Muscle of leg (tissue), 3 donors: ENCODE measurements at regions not wholly inside any gene's neighbourhood (a gene's known extent, or its start where the extent isn't known, plus 50 kb on each side); places are given as distances from the start of the nearest gene placed in this dataset.
A peak's percentile ranks its signal among the peaks of the same experiment; 100 is the strongest.

Experiments used
- DNase-seq: peaks from one replicate; pipeline ENCODE4 v3.0.0; 2013
- H3K27ac ChIP-seq: one replicate; pipeline ENCODE4 v1.5.1; 2013; ENCODE audit warnings: mild to moderate bottlenecking, low read length, control low read depth
- H3K27me3 ChIP-seq: one replicate; pipeline ENCODE4 v1.6.1; 2013; ENCODE audit warnings: low read length; ENCODE audit not compliant: control insufficient read depth, insufficient read depth
- H3K36me3 ChIP-seq: one replicate; pipeline ENCODE4 v1.6.1; 2013; ENCODE audit warnings: low read length; ENCODE audit not compliant: control insufficient read depth, insufficient read depth
- H3K4me1 ChIP-seq: one replicate; pipeline ENCODE4 v1.6.1; 2013; ENCODE audit warnings: low read length; ENCODE audit not compliant: control insufficient read depth, insufficient read depth
- H3K4me3 ChIP-seq: one replicate; pipeline ENCODE4 v1.5.1; 2013; ENCODE audit warnings: low read length, control low read depth
- H3K9me3 ChIP-seq: replicated peaks from 2 replicates; pipeline ENCODE4 v1.6.1; 2013; ENCODE audit warnings: low read depth, low read length; ENCODE audit not compliant: control insufficient read depth
- WGBS: methylation state at CpG from one replicate; pipeline ENCODE4 v1.1.5; 2013; ENCODE audit warnings: missing lambda C conversion rate; ENCODE audit not compliant: insufficient coverage; 5-methylcytosine and 5-hydroxymethylcytosine counted together

- DNase-seq = no peak
- H3K27ac ChIP-seq = no peak overlapping the region
- H3K9me3 ChIP-seq = no peaks in the 10 kb centered on the region
- no peak overlapping the region for H3K4me3 ChIP-seq
- H3K27me3 ChIP-seq = peaks cover 3% of the 10 kb centered on the region
- no peaks in the 10 kb centered on the region for H3K4me1 ChIP-seq
- 26% methylated on average over 5 of the region's 10 CpGs for WGBS
- no peaks in the 10 kb centered on the region for H3K36me3 ChIP-seq
Measured at GRCh38 chr15:79192462-79193036, 90.0 kb upstream of the ANKRD34C start.

GRCh38 chr15:79190093-79190492, 92.4 kb upstream of the ANKRD34C start:
- 77% methylated on average over 4 of the region's 8 CpGs for WGBS
- H3K9me3 ChIP-seq = no peaks in the 10 kb centered on the region

GRCh38 chr15:79186616-79187015, 95.9 kb upstream of the ANKRD34C start:
- Histone ChIP-seq H3K27me3 (peaks cover 2% of the 10 kb centered on the region), H3K9me3 (no peaks in the 10 kb centered on the region), H3K36me3 (no peaks in the 10 kb centered on the region), H3K4me1 (no peaks in the 10 kb centered on the region), H3K4me3 (no peak overlapping the region), H3K27ac (no peak overlapping the region)
- WGBS = 85% methylated on average over 8 of the region's 8 CpGs
- no peak for DNase-seq

More at GRCh38 chr15:79190093-79190492, 92.4 kb upstream of the ANKRD34C start:
- no peaks in the 10 kb centered on the region for H3K4me1 ChIP-seq
- no peak overlapping the region for H3K27ac ChIP-seq
- no peaks in the 10 kb centered on the region for H3K27me3 ChIP-seq
- H3K36me3 ChIP-seq = no peaks in the 10 kb centered on the region
- DNase-seq = no peak
- no peak overlapping the region for H3K4me3 ChIP-seq

GRCh38 chr15:79185199-79185598, 94.6 kb upstream of the RASGRF1 start:
- 71% methylated on average over 7 of the region's 7 CpGs for WGBS
- no peaks in the 10 kb centered on the region for H3K4me1 ChIP-seq
- peaks cover 2% of the 10 kb centered on the region for H3K27me3 ChIP-seq
- H3K9me3 ChIP-seq = no peaks in the 10 kb centered on the region
- no peak overlapping the region for H3K4me3 ChIP-seq
- DNase-seq = no peak
- no peaks in the 10 kb centered on the region for H3K36me3 ChIP-seq
- no peak overlapping the region for H3K27ac ChIP-seq

GRCh38 chr15:79184465-79184892, 93.9 kb upstream of the RASGRF1 start:
- peaks cover 2% of the 10 kb centered on the region for H3K27me3 ChIP-seq
- no peaks in the 10 kb centered on the region for H3K36me3 ChIP-seq
- 0% methylated on average over 1 of the region's 4 CpGs for WGBS
- no peak overlapping the region for H3K27ac ChIP-seq
- no peaks in the 10 kb centered on the region for H3K4me1 ChIP-seq
- H3K4me3 ChIP-seq = no peak overlapping the region
- H3K9me3 ChIP-seq = no peaks in the 10 kb centered on the region
- DNase-seq = peak; percentile 75

- DNase-seq = no peak
- 100% methylated on average over 1 of the region's 5 CpGs for WGBS
- Histone ChIP-seq H3K9me3 (no peaks in the 10 kb centered on the region), H3K36me3 (no peaks in the 10 kb centered on the region), H3K4me3 (no peak overlapping the region), H3K27ac (no peak overlapping the region), H3K27me3 (peaks cover 2% of the 10 kb centered on the region), H3K4me1 (no peaks in the 10 kb centered on the region)
Measured at GRCh38 chr15:79180318-79180717, 89.7 kb upstream of the RASGRF1 start.

GRCh38 chr15:79179597-79179996, 89.0 kb upstream of the RASGRF1 start:
- no CpG with 5 or more reads among the region's 5 CpGs for WGBS
- DNase-seq = no peak
- Histone ChIP-seq H3K27me3 (peaks cover 2% of the 10 kb centered on the region), H3K36me3 (no peaks in the 10 kb centered on the region), H3K4me1 (no peaks in the 10 kb centered on the region), H3K4me3 (no peak overlapping the region), H3K9me3 (no peaks in the 10 kb centered on the region), H3K27ac (no peak overlapping the region)

- no peak for DNase-seq
- no peak overlapping the region for H3K4me3 ChIP-seq
- no peaks in the 10 kb centered on the region for H3K4me1 ChIP-seq
- peaks cover 2% of the 10 kb centered on the region for H3K27me3 ChIP-seq
- no peaks in the 10 kb centered on the region for H3K36me3 ChIP-seq
- H3K27ac ChIP-seq = no peak overlapping the region
- no peaks in the 10 kb centered on the region for H3K9me3 ChIP-seq
- WGBS = 72% methylated on average over 11 of the region's 14 CpGs
Measured at GRCh38 chr15:79179108-79179561, 88.6 kb upstream of the RASGRF1 start.

- Histone ChIP-seq H3K4me3 (no peak overlapping the region), H3K4me1 (no peaks in the 10 kb centered on the region), H3K27me3 (no peaks in the 10 kb centered on the region), H3K9me3 (no peaks in the 10 kb centered on the region), H3K36me3 (no peaks in the 10 kb centered on the region), H3K27ac (no peak overlapping the region)
- 75% methylated on average over 8 of the region's 9 CpGs for WGBS
- no peak for DNase-seq
Measured at GRCh38 chr15:79178594-79178993, 88.0 kb upstream of the RASGRF1 start.

GRCh38 chr15:79176151-79176550, 85.6 kb upstream of the RASGRF1 start:
- no peaks in the 10 kb centered on the region for H3K36me3 ChIP-seq
- no peak for DNase-seq
- H3K27me3 ChIP-seq = peaks cover 5% of the 10 kb centered on the region
- H3K9me3 ChIP-seq = no peaks in the 10 kb centered on the region
- H3K4me3 ChIP-seq = no peak overlapping the region
- H3K4me1 ChIP-seq = no peaks in the 10 kb centered on the region
- no CpG with 5 or more reads among the region's 1 CpG for WGBS
- no peak overlapping the region for H3K27ac ChIP-seq
